HG02763 (cell line): ENCODE measurements at regions not wholly inside any gene's neighbourhood (a gene's known extent, or its start where the extent isn't known, plus 50 kb on each side); places are given as distances from the start of the nearest gene placed in this dataset.

Source experiments
- ATAC-seq: cut with Tn5 transposase; IDR thresholded peaks from one replicate; pipeline ENCODE4 v1.9.1; 2021; ENCODE audit warnings: mild to moderate bottlenecking, moderate library complexity; ENCODE audit not compliant: unreplicated experiment

DNA sequence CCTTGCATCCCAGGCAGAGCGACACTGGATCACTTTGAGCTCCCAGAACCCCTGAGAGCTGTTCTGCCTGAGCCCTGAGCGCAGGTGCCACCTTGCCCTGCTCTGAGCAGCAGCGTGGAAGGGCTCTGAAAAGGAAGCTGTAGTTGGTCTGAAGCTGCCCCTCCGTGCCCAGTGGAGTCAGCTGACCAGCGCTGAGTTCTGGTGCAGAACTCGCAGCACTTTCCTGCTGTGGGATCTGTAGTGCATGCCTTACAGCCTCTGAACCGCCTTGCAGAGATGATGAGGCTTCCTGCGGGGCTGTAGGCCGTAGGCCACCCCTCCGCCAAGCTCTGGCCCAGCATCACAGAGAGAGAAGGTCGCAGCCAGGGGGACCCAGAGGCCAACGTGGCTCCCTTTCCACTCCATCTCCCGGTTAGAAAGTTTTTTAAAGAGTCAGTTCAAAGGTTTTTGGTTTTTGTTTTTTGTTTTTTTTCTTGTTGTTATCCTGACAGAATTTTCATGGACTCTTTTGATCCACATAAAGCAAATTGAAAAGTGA is 158.3 kb upstream of the CST7 start:
- no peak for ATAC-seq

DNA sequence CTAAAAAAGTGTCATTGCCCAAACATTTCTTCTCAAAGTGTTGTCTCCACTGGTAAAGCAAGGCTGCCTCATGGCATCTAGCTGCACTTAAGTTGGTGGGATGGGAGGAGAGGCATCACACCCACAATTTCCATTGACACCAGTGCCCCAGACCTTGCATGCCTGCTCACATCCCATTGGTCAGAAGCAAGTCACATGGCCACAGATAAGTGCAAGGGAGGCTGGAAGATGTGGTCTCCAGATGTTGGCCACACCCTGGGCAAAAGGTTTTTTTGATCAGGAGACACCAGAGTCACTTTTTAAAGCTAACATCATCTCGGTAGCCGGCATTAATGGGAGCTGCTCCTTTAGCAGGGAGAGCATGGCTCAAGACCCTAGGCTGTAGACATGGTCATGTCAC is 157.1 kb upstream of the CST7 start:
- no peak for ATAC-seq

DNA sequence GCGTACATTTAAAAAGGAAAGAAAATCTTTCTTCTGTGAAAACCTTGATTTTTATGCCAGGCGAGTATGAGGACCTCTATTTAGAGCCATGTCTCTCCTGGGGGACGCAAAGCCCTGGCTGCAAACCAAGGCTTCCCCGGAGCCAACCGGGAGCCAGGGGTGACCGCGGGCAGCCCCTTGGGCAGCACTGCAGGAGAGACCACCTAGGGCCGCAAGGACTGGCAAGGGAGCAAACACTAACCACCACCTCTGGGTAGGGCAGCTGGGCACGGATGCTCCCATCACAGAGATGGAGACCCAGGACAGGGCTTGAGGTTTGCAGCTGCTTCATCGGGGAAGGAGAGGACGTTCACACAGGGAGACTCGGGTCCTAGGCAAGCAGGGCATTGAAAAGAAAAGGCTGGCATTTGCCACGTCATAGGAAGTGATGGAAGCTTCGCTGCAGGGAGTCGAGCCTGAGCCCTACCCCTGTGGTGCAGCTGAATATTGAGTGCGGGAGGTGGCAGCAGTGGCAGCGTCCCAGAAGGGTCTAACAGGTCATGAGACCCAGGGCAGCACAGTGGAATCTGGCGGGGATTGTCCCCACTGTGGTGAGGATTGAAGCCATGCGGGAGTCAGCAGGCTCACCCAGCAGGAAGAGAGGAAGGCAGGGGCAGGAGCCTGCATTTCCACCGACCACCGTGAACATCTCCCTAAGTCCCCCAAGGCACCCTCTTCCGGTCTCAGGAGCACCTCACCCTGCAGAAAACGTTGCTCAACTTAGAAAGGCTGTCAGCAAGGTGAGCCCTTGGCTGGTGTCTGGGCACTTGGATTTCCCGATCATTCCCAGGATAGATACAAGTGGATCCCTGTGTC is 156.2 kb upstream of the CST7 start:
- no peak for ATAC-seq

DNA sequence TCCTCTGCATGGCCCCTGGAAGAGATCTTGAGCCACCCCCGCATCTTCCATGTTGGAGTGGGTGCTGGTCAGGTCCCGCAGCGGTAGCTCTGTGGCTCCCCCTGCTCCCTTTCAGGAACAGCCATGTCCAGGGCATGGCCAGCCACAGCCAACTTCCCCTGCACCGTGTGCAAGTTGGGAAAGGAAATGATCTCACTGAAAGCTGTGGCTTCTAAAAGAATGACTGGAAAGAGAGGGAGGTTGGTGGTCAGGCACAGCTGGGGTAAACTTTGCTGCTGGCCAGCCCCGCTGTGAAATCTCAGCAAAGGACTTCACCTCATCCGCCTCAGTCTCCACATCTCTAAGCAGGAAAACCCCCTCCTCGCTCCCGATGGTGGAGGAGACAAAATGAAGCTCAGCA is 153.6 kb upstream of the CST7 start:
- ATAC-seq, result no peak

DNA sequence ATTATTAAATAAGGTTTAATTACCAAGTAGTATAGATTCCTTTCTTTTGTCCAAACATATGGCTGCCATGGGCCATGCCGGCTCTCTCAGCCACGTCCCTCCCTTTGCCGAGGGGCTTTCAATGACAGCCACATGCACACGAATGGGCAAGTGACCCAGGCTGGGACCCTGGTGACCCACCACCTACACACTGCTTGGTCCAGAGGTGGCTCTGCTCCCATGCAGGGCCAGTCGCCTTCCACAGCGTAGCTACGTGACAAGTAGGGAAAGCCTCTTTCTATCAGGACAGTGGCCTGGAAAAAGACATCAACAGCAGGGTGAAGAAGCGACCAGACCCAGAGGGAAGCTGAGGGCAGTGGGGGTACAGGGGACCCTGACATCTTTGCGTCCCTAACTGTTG is 152.8 kb upstream of the CST7 start:
- no peak for ATAC-seq

GRCh38 chr20:24797113-24797512 is 152.0 kb upstream of the CST7 start:
- no peak for ATAC-seq

DNA sequence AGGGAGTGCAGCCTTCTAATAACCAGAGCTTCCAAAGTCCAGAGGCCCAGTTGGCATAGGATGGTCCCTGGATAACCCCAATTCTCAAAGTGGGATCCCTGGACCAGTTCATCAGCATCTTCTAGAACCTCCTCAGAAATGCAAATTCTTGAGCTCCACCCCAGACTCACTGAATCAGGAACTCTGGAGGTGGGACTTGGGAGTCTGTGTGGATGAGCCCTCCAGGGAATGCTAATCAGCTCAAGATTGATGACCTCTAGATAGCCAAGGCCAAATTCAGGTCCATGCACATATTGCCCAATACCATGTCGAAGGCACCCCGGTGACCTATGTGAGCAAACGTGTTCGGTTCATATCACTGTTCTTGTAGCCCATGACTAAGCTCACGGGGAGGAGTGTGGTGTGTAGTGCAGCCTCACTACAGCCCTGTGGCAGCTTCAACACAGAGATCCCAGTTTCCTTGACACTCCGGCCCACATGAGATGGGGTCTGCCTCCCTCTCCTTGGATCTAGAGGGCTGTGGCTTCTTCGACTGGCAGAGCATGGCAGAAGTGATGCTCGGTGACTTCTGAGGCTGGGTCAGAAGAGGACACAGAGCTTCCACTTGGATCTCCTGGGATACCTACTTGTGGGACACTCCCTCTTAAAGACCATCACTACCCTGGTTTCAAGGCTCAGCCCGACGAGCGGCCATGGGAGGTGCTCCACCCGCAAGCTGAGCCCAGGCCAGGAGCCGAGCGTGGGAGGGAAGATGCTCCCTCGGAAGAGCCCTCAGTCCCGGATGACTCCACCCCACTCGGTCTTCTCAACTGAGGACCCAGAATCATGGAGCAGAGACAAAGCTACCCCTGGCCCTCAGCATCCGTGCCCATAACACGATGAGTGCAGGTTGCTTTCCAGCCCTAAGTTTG is 151.1 kb upstream of the CST7 start:
- no peak for ATAC-seq

- ATAC-seq, result no peak
Observed at GRCh38 chr20:24798930-24799705, 150.0 kb upstream of the CST7 start.

DNA sequence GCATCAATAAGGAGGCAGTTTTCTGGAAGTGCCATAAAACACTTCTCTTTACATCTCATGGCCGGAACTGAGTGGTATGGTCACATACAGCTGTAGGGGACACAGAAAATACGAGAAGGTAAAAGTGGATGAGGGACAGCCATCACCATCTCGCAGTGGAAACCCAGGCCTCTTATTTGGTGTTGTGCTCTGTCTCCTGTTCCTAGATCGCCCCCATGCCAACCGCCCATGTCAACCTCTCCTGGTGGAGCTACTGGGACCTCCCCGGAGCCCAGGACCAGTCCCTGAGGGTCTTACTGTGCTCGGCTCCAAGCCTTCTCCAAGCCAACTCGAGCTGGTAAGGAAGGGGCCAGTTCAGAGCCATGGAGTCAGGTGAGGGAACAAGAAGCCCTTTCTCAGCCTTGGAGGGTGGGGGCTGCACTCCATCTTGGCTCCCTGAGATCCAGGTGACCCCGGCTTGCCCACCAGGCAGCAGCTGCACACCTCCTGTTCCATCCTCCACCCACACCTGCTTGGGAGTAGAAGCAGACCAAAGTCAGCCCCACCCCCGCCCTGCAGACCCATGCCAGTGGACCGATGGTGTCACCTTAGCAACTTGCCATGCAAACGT is 149.0 kb upstream of the CST7 start:
- no peak for ATAC-seq

GRCh38 chr20:24802286-24802820 is 146.7 kb upstream of the CST7 start:
- ATAC-seq, result no peak

DNA sequence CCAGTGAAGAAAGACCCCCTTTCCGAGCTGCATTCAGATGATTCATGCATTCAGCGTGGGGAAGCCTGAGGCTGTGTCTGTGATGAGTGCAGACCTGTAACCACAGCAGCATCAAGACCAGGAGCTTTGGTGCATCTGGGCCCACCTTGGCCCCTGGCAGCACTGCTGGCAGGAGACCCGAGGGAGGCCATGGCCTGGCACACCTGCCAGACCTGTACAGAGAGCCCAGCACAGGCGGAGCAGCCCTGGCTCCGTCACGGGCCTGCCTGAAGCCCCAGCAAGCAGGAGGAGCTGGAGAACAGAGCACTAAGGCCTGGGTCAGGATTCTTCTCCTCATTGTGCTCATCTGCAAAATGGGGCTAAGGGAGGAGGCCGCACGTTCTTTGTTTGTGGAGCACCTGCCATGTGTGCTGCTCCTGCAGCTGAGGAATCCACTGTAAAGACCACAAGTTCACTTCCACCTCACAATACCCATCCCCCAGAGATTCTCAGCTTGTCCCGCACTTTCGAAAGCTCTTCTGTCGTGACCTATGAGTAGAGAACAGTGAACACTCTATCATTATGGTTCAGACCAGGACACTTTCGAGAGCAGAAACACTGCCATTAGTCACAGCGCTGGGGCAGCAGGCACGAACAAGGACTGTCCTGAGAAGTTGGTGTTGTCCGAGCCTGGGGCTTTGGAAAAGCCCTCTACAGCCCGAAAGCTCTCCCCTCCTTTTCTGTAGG is 144.4 kb upstream of the CST7 start:
- ATAC-seq, result no peak

- no peak for ATAC-seq
Observed at GRCh38 chr20:24805456-24806238, 143.4 kb upstream of the CST7 start.

GRCh38 chr20:24806705-24807676 is 142.1 kb upstream of the CST7 start:
- no peak for ATAC-seq

DNA sequence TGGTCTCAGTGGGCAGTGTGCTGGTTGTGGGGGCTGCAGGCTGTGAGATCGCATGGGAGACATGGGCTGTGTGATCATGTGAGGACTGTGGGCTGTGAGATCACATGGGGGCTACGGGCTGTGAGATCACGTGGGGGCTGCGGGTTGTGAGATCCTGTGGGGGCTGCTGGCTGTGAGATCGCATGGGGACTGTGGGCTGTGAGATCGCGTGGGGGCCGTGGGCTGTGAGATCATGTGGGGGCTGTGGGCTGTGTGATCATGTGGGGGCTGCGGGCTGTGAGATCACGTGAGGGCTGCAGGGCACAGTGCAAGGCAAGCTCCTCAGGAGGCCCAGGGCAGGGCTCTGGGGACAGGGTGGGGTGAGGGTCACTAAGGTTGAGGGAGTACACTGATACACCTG is 140.5 kb upstream of the CST7 start:
- ATAC-seq, result no peak

- ATAC-seq, result no peak
Observed at GRCh38 chr20:24809606-24810005, 139.5 kb upstream of the CST7 start.

GRCh38 chr20:24810676-24811407 is 138.2 kb upstream of the CST7 start:
- no peak for ATAC-seq

GRCh38 chr20:24812373-24812772 is 136.7 kb upstream of the CST7 start:
- ATAC-seq, result no peak
